KMS-11 (cell line): ENCODE measurements at regions not wholly inside any gene's neighbourhood (a gene's known extent, or its start where the extent isn't known, plus 50 kb on each side); places are given as distances from the start of the nearest gene placed in this dataset.

ENCODE experiments used
- H2AFZ ChIP-seq: fragments of 200-600 bp; sonication (generic); 2 replicates; pipeline ENCODE4 v1.6.1; 2016; ENCODE audit warnings: antibody characterized with exemption, mixed run types, low read depth
- H3K27ac ChIP-seq: fragments of 200-600 bp; sonication (generic); 2 replicates; pipeline ENCODE4 v1.6.1; 2016; ENCODE audit warnings: mild to moderate bottlenecking, mixed run types
- H3K27me3 ChIP-seq: fragments of 200-600 bp; sonication (generic); 2 replicates; pipeline ENCODE4 v1.6.1; 2017; ENCODE audit warnings: mild to moderate bottlenecking, low read depth, mixed run types, moderate library complexity; ENCODE audit not compliant: insufficient read depth
- H3K36me3 ChIP-seq: fragments of 200-600 bp; sonication (generic); 2 replicates; pipeline ENCODE4 v1.6.1; 2017; ENCODE audit warnings: mild to moderate bottlenecking, mixed run types; ENCODE audit not compliant: insufficient read depth
- H3K4me1 ChIP-seq: fragments of 200-600 bp; sonication (generic); 2 replicates; pipeline ENCODE4 v1.6.1; 2016; ENCODE audit warnings: mild to moderate bottlenecking, low read depth, mixed run types; ENCODE audit not compliant: poor library complexity, severe bottlenecking
- H3K4me2 ChIP-seq: fragments of 200-600 bp; sonication (generic); 2 replicates; pipeline ENCODE4 v1.7.0; 2016; ENCODE audit warnings: mild to moderate bottlenecking, mixed run types
- H3K4me3 ChIP-seq: fragments of 200-600 bp; sonication (generic); IDR thresholded peaks from 2 replicates; pipeline ENCODE4 v1.6.1; 2017; ENCODE audit warnings: low read depth, low read length, mixed read lengths; ENCODE audit not compliant: insufficient read depth
- H3K79me2 ChIP-seq: fragments of 200-600 bp; sonication (generic); 2 replicates; pipeline ENCODE4 v1.6.1; 2016; ENCODE audit warnings: low read depth, mixed run types; ENCODE audit not compliant: insufficient read depth
- H3K9ac ChIP-seq: fragments of 200-600 bp; sonication (generic); 2 replicates; pipeline ENCODE4 v1.6.1; 2016; ENCODE audit warnings: mild to moderate bottlenecking, mixed run types
- H4K20me1 ChIP-seq: fragments of 200-600 bp; sonication (generic); 2 replicates; pipeline ENCODE4 v1.6.1; 2016; ENCODE audit warnings: mild to moderate bottlenecking, mixed run types; ENCODE audit not compliant: insufficient read depth
- CTCF ChIP-seq: fragments of 200-600 bp; sonication (generic); conservative IDR thresholded peaks from 2 replicates; pipeline ENCODE4 v1.6.1; 2017; ENCODE audit warnings: low read depth, mild to moderate bottlenecking, antibody characterized with exemption, low read length, moderate library complexity, mixed read lengths

- Histone ChIP-seq H3K79me2 (no peaks in the 10 kb centered on the region), H3K4me3 (no peak overlapping the region), H3K36me3 (no peaks in the 10 kb centered on the region), H3K4me1 (no peaks in the 10 kb centered on the region), H4K20me1 (no peaks in the 10 kb centered on the region), H3K4me2 (no peak overlapping the region), H3K27me3 (no peaks in the 10 kb centered on the region), H3K9ac (no peak overlapping the region), H2AFZ (no peak overlapping the region), H3K27ac (no peak overlapping the region)
- TF ChIP-seq CTCF: no peak
Observed at GRCh38 chr1:38644092-38644491, 215.5 kb downstream of the RRAGC start.

GRCh38 chr1:38641661-38642060 lies 217.9 kb downstream of the RRAGC start:
- H3K9ac ChIP-seq: no peak overlapping the region
- H3K27me3 ChIP-seq: no peaks in the 10 kb centered on the region
- H3K79me2 ChIP-seq: no peaks in the 10 kb centered on the region
- no peak overlapping the region for H3K4me2 ChIP-seq
- H3K4me1 ChIP-seq: no peaks in the 10 kb centered on the region
- no peak overlapping the region for H3K27ac ChIP-seq
- H2AFZ ChIP-seq: no peak overlapping the region
- no peaks in the 10 kb centered on the region for H3K36me3 ChIP-seq
- no peak overlapping the region for H3K4me3 ChIP-seq
- H4K20me1 ChIP-seq: no peaks in the 10 kb centered on the region
- no peak for TF ChIP-seq CTCF

GRCh38 chr1:38640371-38640770 lies 219.2 kb downstream of the RRAGC start:
- no peak overlapping the region for H3K4me3 ChIP-seq
- no peak overlapping the region for H3K27ac ChIP-seq
- no peak overlapping the region for H3K4me2 ChIP-seq
- no peaks in the 10 kb centered on the region for H3K36me3 ChIP-seq
- no peak for TF ChIP-seq CTCF
- H3K4me1 ChIP-seq: no peaks in the 10 kb centered on the region
- no peaks in the 10 kb centered on the region for H4K20me1 ChIP-seq
- H2AFZ ChIP-seq: no peak overlapping the region
- no peaks in the 10 kb centered on the region for H3K27me3 ChIP-seq
- H3K9ac ChIP-seq: no peak overlapping the region
- no peaks in the 10 kb centered on the region for H3K79me2 ChIP-seq

GRCh38 chr1:38628241-38628640 lies 231.3 kb downstream of the RRAGC start:
- H3K4me1 ChIP-seq: no peaks in the 10 kb centered on the region
- no peaks in the 10 kb centered on the region for H4K20me1 ChIP-seq
- no peaks in the 10 kb centered on the region for H3K27me3 ChIP-seq
- no peaks in the 10 kb centered on the region for H3K36me3 ChIP-seq
- H2AFZ ChIP-seq: no peak overlapping the region
- TF ChIP-seq CTCF: no peak
- no peak overlapping the region for H3K9ac ChIP-seq
- H3K4me3 ChIP-seq: no peak overlapping the region
- H3K27ac ChIP-seq: no peak overlapping the region
- H3K4me2 ChIP-seq: no peak overlapping the region
- H3K79me2 ChIP-seq: no peaks in the 10 kb centered on the region

- Histone ChIP-seq H3K36me3 (no peaks in the 10 kb centered on the region), H3K4me3 (no peak overlapping the region), H2AFZ (no peak overlapping the region), H3K4me2 (no peak overlapping the region), H3K9ac (no peak overlapping the region), H3K4me1 (no peaks in the 10 kb centered on the region), H4K20me1 (no peaks in the 10 kb centered on the region), H3K27ac (no peak overlapping the region), H3K27me3 (no peaks in the 10 kb centered on the region), H3K79me2 (no peaks in the 10 kb centered on the region)
- no peak for TF ChIP-seq CTCF
Observed at GRCh38 chr1:38625939-38626338, 233.6 kb downstream of the RRAGC start.
